ENCODE measurements at regions not wholly inside any gene's neighbourhood (a gene's known extent, or its start where the extent isn't known, plus 50 kb on each side); places are given as distances from the start of the nearest gene placed in this dataset.

DNA sequence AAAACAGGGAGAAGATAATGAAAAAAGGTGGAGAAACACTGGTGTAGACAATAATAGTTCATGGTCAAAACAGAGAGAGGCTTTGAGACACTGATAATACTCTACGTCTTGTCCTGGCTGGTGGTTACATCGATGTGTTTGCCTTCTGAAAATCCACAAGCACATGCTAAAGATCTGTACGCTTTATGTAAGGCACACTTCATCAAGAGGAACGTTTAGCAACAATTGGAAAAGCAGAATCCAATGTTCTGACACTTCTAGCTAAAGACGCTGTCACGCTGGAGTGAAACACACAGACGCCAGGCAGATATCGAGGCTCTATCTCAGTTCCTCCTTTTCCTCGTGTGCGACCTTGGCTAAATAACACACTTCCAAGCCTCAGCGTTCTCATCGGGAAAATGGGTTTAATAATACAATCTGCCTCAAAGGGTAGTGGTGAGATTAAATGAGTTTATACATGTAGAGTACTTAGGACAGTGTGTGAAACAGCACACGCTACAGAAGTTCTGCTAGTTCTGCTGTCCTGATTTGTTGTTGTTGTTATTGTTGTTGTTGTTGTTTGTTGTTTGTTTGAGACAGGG lies 386.1 kb downstream of the SETD4 start:
- TF ChIP-seq, protein P1, sequence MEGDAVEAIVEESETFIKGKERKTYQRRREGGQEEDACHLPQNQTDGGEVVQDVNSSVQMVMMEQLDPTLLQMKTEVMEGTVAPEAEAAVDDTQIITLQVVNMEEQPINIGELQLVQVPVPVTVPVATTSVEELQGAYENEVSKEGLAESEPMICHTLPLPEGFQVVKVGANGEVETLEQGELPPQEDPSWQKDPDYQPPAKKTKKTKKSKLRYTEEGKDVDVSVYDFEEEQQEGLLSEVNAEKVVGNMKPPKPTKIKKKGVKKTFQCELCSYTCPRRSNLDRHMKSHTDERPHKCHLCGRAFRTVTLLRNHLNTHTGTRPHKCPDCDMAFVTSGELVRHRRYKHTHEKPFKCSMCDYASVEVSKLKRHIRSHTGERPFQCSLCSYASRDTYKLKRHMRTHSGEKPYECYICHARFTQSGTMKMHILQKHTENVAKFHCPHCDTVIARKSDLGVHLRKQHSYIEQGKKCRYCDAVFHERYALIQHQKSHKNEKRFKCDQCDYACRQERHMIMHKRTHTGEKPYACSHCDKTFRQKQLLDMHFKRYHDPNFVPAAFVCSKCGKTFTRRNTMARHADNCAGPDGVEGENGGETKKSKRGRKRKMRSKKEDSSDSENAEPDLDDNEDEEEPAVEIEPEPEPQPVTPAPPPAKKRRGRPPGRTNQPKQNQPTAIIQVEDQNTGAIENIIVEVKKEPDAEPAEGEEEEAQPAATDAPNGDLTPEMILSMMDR (IDR thresholded peaks at IDR 0.05; ENCODE audit: low read depth, low read length, poor library complexity, severe bottlenecking) = no peak
- TF ChIP-seq EZH2phosphoT487 (IDR thresholded peaks at IDR 0.05; ENCODE audit: borderline replicate concordance, low read length) = no peak

Measured in DOHH2 (cell line).